GM10266 (cell line): ENCODE measurements at regions not wholly inside any gene's neighbourhood (a gene's known extent, or its start where the extent isn't known, plus 50 kb on each side); places are given as distances from the start of the nearest gene placed in this dataset.

Experiments used
- DNase-seq: peaks from one replicate; pipeline ENCODE4 v3.0.0; 2012; ENCODE audit errors: extremely low spot score
- TF ChIP-seq, protein P1 (sequence below): IDR thresholded peaks from 2 replicates; pipeline ENCODE4 v1.5.1; 2012; ENCODE audit warnings: mild to moderate bottlenecking, low read depth; ENCODE audit not compliant: control insufficient read depth, insufficient read depth; ENCODE audit errors: missing control alignments

DNA sequence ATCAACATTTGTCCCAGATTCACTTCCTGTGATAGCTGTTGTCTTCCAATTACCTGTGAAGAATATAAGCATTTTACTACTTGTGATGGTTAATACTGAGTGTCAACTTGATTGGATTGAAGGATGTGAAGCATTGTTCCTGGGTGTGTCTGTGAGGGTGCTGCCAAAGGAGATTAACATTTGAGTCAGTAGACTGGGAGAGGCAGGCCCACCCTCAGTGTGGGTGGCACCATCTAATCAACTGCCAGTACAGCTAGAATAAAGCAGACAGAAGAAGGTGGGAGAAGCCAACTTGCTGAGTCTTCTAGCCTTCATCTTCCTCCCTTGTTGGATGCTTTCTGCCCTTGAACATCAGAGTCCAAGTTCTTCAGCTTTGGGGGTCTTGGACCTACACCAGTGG lies 660.4 kb upstream of the GOT2 start:
- no peak for DNase-seq

GRCh38 chr16:59392911-59393310 lies 658.8 kb upstream of the GOT2 start:
- TF ChIP-seq, protein P1, sequence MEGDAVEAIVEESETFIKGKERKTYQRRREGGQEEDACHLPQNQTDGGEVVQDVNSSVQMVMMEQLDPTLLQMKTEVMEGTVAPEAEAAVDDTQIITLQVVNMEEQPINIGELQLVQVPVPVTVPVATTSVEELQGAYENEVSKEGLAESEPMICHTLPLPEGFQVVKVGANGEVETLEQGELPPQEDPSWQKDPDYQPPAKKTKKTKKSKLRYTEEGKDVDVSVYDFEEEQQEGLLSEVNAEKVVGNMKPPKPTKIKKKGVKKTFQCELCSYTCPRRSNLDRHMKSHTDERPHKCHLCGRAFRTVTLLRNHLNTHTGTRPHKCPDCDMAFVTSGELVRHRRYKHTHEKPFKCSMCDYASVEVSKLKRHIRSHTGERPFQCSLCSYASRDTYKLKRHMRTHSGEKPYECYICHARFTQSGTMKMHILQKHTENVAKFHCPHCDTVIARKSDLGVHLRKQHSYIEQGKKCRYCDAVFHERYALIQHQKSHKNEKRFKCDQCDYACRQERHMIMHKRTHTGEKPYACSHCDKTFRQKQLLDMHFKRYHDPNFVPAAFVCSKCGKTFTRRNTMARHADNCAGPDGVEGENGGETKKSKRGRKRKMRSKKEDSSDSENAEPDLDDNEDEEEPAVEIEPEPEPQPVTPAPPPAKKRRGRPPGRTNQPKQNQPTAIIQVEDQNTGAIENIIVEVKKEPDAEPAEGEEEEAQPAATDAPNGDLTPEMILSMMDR = no peak
- no peak for DNase-seq

More for the DNA sequence above, 660.4 kb upstream of the GOT2 start:
- TF ChIP-seq, protein P1 = no peak

DNA sequence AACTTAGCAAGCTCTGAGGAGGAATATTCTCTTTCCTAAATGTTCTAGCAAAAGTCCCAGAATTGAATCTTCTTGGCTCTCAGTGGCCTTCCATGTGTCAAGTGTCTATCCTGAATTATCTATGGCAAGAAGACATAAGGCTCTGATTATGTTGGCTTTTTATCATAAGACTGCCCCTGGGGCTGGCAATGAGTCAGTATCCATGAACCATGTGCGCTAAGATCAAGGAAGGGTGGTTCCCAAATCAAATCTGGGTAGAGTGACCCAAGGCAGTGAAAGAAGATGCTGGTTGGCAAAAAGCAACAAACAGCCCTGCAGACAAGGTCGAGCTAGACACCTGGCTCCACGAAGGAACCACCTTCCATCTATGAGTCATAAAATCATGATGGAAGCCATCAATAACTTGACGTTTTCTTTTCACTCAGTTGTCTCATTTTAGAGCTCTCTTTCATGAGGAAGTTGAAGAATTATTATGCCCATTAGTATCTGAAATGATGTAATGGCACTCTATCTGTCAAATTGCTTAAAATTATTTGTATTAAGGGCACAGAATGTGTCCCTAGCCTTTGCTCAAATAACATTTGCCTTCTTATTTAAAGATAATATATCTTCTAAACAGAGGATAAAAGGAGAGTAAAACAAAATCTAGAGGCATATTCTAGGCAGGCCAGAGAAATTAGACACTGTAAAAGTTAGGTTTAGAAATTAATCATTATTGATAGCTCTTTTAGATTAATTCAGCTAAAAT lies 657.7 kb upstream of the GOT2 start:
- no peak for DNase-seq
- TF ChIP-seq, protein P1 = no peak

GRCh38 chr16:59385959-59386358 lies 651.8 kb upstream of the GOT2 start:
- no peak for DNase-seq
- TF ChIP-seq, protein P1 = no peak

- TF ChIP-seq, protein P1 = no peak
- no peak for DNase-seq
Measured at GRCh38 chr16:59385491-59385890, 651.4 kb upstream of the GOT2 start.

- no peak for DNase-seq
- TF ChIP-seq, protein P1 = no peak
Measured at GRCh38 chr16:59373632-59374031, 639.5 kb upstream of the GOT2 start.

- DNase-seq = no peak
- TF ChIP-seq, protein P1 = no peak
Measured at GRCh38 chr16:59370717-59371116, 636.6 kb upstream of the GOT2 start.
